Body of pancreas (tissue), 4 donors: ENCODE measurements at regions not wholly inside any gene's neighbourhood (a gene's known extent, or its start where the extent isn't known, plus 50 kb on each side); places are given as distances from the start of the nearest gene placed in this dataset.

Experiments
- POLR2A ChIP-seq, 3 donors: fragments of 450-650 bp; IDR thresholded peaks; one replicate each; pipeline ENCODE4 v1.6.1; 2016; ENCODE audit warnings: antibody characterized with exemption in 3 of 3, mild to moderate bottlenecking in 2 of 3
- TF ChIP-seq, protein P1 (sequence below), 7 experiments: fragments of 450-650 bp in 4 of 7; fragments of 200-600 bp in 3 of 7; sonication (generic) in 3 of 7; IDR thresholded peaks; one replicate each; pipeline ENCODE4 v1.5.1; 2016 to 2019; ENCODE audit warnings: antibody characterized with exemption in 7 of 7

DNA sequence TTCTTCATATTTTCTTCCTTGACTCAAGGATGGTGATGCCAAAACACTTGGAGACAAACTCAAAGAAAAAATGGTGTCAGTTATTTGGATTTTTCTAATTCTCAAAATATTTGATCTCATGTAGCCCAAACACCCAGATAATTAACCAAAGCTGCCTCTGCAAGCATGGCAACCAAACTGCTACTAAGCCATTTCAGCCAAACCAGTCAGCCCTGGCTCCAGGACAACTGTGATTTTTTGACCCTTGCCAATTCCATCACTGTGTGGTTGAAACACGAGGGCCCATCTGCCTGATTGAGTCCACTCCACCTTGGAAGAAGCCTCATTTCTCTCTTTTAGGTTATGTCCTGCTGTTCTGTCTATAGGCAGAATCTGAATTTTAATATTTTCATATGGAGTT, 277.4 kb downstream of the BLID start:
- TF ChIP-seq, protein P1, sequence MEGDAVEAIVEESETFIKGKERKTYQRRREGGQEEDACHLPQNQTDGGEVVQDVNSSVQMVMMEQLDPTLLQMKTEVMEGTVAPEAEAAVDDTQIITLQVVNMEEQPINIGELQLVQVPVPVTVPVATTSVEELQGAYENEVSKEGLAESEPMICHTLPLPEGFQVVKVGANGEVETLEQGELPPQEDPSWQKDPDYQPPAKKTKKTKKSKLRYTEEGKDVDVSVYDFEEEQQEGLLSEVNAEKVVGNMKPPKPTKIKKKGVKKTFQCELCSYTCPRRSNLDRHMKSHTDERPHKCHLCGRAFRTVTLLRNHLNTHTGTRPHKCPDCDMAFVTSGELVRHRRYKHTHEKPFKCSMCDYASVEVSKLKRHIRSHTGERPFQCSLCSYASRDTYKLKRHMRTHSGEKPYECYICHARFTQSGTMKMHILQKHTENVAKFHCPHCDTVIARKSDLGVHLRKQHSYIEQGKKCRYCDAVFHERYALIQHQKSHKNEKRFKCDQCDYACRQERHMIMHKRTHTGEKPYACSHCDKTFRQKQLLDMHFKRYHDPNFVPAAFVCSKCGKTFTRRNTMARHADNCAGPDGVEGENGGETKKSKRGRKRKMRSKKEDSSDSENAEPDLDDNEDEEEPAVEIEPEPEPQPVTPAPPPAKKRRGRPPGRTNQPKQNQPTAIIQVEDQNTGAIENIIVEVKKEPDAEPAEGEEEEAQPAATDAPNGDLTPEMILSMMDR (IDR thresholded peaks at IDR 0.05) = no peak
- no peak for TF ChIP-seq POLR2A (IDR thresholded peaks at IDR 0.05)
